ENCODE measurements at regions not wholly inside any gene's neighbourhood (a gene's known extent, or its start where the extent isn't known, plus 50 kb on each side); places are given as distances from the start of the nearest gene placed in this dataset.

DNA sequence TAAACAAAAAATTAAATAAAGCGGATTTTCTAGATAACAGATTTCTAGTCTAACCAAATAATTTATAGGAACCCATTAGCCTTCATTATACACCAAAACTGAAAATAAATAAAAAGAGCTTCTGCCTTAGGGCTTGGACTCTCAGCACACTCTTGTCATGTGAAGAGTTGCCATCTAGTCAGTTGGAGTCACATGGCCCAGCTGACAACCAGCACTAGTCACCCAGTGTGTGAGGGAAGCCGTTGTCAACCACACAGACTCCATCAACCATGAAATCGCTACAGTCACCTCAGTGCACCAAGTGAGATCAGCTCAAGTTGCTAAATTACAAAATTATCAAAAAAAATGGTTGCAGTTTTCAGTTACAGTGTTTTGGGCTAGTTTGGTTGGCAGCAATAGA is 470.0 kb downstream of the GASK1B start:
- TF ChIP-seq, protein P1, sequence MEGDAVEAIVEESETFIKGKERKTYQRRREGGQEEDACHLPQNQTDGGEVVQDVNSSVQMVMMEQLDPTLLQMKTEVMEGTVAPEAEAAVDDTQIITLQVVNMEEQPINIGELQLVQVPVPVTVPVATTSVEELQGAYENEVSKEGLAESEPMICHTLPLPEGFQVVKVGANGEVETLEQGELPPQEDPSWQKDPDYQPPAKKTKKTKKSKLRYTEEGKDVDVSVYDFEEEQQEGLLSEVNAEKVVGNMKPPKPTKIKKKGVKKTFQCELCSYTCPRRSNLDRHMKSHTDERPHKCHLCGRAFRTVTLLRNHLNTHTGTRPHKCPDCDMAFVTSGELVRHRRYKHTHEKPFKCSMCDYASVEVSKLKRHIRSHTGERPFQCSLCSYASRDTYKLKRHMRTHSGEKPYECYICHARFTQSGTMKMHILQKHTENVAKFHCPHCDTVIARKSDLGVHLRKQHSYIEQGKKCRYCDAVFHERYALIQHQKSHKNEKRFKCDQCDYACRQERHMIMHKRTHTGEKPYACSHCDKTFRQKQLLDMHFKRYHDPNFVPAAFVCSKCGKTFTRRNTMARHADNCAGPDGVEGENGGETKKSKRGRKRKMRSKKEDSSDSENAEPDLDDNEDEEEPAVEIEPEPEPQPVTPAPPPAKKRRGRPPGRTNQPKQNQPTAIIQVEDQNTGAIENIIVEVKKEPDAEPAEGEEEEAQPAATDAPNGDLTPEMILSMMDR (conservative IDR thresholded peaks at IDR 0.05), result no peak
- TF ChIP-seq EZH2 (IDR thresholded peaks at IDR 0.05; ENCODE audit: low read depth), result no peak

Measured in PC-9 (cell line).